GM21381 (cell line): ENCODE measurements at regions not wholly inside any gene's neighbourhood (a gene's known extent, or its start where the extent isn't known, plus 50 kb on each side); places are given as distances from the start of the nearest gene placed in this dataset.

Source experiments
- ATAC-seq: cut with Tn5 transposase; IDR thresholded peaks from one replicate; pipeline ENCODE4 v1.9.1; 2021; ENCODE audit warnings: mild to moderate bottlenecking, moderate library complexity; ENCODE audit not compliant: unreplicated experiment

- ATAC-seq: no peak
These were observed 74.4 kb upstream of the PPARA start for GRCh38 chr22:46075764-46076531.

DNA sequence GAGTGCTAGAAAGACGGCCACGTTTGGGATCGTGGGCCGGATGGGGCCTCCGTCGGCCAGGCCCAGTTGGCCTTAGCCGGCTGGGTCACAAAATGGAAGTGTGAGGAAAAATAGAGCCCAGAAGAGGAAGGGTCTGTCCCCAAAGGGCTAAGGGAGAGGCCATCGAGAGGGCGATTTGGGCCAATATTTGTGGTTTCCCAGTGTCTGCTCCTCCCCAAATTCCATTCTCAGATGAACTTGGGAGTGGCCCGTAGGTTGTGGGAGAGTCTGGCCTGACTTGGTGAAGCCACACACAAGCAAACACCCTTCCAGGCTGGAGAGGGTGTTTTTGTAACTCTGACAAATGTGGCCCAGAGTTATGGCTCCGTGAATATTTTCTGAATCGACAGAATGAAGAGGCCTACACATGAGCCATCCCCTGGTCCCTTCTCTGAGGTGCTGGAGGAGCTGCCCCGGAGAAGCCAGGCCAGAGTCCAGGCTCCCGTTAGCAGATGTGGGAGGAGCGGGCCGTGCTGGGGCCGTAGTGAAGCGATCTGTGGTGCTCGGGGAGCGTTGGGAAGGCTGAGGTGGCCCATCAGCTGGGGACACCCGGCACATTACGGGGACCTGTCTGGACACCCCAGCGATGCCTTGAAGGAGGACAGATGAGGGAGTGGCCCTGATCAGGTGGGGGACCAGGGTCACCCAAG lies 73.5 kb upstream of the PPARA start:
- ATAC-seq: no peak

DNA sequence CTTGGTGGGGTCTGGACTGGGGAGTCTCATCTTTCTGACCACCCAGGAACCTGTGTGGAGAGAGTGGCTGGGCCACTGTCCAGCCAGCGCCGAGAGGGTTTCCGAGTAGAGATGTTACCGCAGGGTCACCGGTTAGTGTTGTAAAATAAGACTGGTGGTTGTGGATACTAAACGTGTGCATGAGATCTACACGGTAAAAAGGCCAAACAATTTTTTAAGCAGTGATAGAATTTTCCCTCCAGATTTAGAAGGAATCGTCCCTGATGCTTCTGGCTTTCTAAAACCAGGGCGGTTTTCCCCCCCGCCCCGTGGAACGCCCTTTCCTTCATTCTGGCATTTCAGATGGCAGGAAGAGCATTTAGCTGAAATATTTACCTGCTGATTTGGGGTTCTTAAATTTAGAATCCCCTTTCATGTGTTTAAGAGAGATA lies 72.6 kb upstream of the PPARA start:
- ATAC-seq: no peak

DNA sequence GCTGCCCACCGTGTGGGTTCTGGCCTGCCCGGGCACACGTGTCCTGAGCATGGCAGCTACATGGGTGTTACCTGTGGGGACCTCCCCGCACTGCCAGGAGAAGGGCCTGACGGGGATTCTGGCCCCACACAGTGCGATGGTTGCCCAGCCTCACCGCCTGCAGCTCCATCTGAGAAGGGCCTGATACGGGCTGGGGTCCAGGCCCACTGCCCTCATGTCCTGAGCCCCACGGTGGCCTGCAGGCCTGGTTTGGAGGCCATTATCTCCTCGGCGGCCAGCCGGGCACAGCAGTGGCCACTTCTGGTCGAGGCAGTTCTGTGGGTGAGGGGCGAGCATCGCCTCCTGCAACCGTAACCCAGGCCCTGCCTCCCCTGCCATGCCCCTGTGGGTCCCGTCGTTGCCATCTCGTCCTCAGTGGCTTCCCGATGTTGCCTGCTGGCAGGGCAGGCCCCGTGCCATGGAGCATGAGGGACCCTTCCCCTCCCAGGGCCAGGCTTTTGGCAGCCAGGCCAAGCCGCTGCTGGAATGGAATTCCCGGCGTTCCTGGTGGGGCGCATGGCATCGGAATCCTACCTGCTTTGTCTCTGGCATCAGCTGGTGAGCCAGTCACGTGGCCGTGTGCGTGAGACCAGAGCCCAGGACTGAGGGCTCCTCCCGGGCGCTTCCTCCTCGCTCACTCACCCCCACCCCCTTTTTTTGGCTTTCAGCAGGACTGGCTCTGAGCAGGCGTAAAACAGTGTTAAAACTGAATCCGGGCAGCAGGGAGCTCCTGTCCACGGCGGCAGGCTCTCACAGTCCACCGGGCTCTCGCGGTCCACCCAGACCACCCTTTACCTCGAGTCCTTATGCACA lies 71.9 kb upstream of the PPARA start:
- no peak for ATAC-seq

GRCh38 chr22:46079093-46079860 lies 71.0 kb upstream of the PPARA start:
- no peak for ATAC-seq

- no peak for ATAC-seq
These were observed 70.2 kb upstream of the PPARA start for GRCh38 chr22:46079861-46080821.

DNA sequence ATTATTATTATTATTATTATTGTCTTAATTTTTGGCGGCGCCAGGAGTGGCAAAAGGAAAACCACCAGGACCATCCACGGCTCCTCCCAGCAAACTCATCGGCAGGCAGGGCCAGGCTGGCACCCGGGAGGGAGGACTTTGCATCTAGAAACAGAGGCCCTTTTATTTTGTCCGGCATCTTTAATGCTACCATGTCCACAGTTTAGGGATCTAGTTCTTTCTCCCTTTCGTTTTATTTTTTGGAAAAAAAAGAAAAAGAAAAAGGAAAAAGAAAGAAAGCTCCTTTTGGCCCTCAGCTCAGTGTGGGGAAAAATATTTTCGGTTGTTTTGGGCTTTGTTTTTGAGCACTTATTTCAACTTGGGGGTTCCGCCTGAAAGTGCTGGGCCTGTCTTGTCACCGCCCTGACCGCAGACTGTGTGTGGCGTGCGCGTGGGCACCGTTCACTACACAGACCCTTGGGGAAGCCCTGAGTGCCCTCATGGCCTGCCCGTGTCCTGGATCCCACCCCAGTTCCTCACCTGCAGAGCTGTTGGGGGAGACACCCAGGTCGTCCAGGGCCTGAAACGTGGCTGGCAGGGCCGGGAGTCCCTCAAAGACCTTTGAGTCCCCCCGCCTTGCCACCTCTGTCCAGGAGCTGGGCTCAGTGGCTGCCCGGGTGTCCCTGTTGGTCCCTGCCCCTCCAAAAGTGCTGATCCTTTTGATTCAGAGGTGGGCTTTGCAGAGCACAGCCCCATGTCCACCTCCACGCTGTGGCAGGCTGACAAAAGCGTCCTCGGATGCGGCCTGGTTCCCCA lies 69.1 kb upstream of the PPARA start:
- ATAC-seq: no peak

- no peak for ATAC-seq
These were observed 68.5 kb upstream of the PPARA start for GRCh38 chr22:46081831-46082210.

DNA sequence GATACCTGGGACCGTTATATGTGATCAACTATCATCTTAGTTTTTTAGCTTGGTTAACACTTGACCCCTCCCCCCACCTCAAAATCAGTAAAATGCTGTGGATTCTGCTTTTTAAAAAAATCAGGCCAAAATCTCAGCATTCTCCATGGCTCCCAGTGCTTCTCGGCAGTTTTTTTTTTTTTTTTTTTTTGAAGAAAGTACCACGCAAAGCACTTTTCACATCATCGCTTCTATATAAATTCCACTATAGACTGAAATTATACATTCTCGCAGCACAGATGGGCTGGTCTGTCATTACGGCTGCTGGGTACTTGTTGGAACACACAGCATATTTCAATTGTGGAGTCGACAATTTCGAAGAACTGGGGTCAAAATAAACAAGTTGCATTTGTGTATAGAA lies 67.7 kb upstream of the PPARA start:
- no peak for ATAC-seq

GRCh38 chr22:46083383-46084350 lies 66.7 kb upstream of the PPARA start:
- ATAC-seq: no peak

DNA sequence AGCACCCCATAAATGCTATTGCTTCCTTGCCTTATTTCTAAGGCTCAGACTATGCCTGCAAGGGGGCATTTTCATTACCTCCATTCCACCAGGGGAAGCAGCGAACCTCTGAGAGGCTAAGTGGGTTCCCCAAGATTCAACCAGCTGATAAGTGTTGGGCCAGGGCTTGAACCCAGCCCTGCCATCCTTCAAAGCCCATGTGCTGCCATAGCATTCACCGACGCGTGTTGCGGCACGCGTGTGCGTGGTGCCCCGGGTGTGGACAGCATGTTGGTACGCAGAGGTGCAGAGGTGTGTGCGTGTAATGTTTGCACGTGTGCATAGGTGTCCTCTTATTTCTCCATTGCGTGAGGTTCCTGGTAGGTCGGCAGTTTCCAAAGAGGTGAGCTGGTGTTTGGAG lies 66.0 kb upstream of the PPARA start:
- ATAC-seq: no peak

GRCh38 chr22:46084943-46085827 lies 65.1 kb upstream of the PPARA start:
- ATAC-seq: no peak

- ATAC-seq: no peak
These were observed 64.3 kb upstream of the PPARA start for GRCh38 chr22:46085828-46086576.

GRCh38 chr22:46086577-46087335 lies 63.6 kb upstream of the PPARA start:
- ATAC-seq: no peak

DNA sequence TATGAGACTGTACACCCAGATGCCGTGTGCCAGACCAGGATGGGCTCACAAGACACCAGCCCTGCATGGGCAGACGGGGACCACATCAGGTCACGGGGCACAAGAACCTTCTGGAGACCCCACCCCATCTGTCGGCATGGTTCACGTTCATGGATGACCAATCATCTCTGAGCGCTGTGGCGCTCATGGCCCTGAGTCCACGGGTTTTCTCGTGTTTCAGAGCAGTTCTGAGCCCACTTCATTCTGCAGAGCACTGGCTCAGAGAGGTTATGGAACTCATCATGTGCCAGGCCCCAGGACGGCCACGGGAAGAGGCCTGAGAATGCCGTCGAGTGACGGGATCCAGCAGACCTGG lies 63.0 kb upstream of the PPARA start:
- ATAC-seq: no peak
